Peyer's patch (tissue), 4 donors: ENCODE measurements at regions not wholly inside any gene's neighbourhood (a gene's known extent, or its start where the extent isn't known, plus 50 kb on each side); places are given as distances from the start of the nearest gene placed in this dataset.

ENCODE experiments used
- POLR2A ChIP-seq, 2 donors: fragments of 450-650 bp; IDR thresholded peaks; one replicate each; pipeline ENCODE4 v1.5.1; 2017; ENCODE audit warnings: antibody characterized with exemption in 2 of 2, mild to moderate bottlenecking in 2 of 2, moderate library complexity in 2 of 2
- TF ChIP-seq, protein P1 (sequence below), 6 experiments: fragments of 450-650 bp in 4 of 6; fragments of 200-600 bp in 2 of 6; sonication (generic) in 1 of 6; IDR thresholded peaks; one replicate each; pipeline ENCODE4 v1.5.1; 2017 to 2019; ENCODE audit warnings: antibody characterized with exemption in 6 of 6, mild to moderate bottlenecking in 3 of 6, moderate library complexity in 1 of 6

GRCh38 chr4:106494066-106494465, 125.5 kb upstream of the GIMD1 start:
- TF ChIP-seq, protein P1, sequence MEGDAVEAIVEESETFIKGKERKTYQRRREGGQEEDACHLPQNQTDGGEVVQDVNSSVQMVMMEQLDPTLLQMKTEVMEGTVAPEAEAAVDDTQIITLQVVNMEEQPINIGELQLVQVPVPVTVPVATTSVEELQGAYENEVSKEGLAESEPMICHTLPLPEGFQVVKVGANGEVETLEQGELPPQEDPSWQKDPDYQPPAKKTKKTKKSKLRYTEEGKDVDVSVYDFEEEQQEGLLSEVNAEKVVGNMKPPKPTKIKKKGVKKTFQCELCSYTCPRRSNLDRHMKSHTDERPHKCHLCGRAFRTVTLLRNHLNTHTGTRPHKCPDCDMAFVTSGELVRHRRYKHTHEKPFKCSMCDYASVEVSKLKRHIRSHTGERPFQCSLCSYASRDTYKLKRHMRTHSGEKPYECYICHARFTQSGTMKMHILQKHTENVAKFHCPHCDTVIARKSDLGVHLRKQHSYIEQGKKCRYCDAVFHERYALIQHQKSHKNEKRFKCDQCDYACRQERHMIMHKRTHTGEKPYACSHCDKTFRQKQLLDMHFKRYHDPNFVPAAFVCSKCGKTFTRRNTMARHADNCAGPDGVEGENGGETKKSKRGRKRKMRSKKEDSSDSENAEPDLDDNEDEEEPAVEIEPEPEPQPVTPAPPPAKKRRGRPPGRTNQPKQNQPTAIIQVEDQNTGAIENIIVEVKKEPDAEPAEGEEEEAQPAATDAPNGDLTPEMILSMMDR (IDR thresholded peaks at IDR 0.05): no peak
- no peak for TF ChIP-seq POLR2A (IDR thresholded peaks at IDR 0.05)
